HEK293T (cell line): ENCODE measurements at regions not wholly inside any gene's neighbourhood (a gene's known extent, or its start where the extent isn't known, plus 50 kb on each side); places are given as distances from the start of the nearest gene placed in this dataset.
"Not testable (repeated sequence)": the region's sequence is repeated elsewhere in the genome, so short reads cannot be mapped to it uniquely, and the experiment has no call there.

ENCODE experiments used
- ARNT ChIP-seq: fragments of 450-650 bp; IDR thresholded peaks from 2 replicates; pipeline ENCODE4 v1.6.1; 2017; ENCODE audit warnings: mild to moderate bottlenecking
- BHLHE40 ChIP-seq: fragments of 450-650 bp; IDR thresholded peaks from 2 replicates; pipeline ENCODE4 v1.6.1; 2016; ENCODE audit warnings: mild to moderate bottlenecking, moderate library complexity, borderline replicate concordance
- FOXA1 ChIP-seq: fragments of 450-650 bp; IDR thresholded peaks from 2 replicates; pipeline ENCODE4 v1.6.1; 2016; ENCODE audit warnings: mild to moderate bottlenecking
- FOXK2 ChIP-seq: fragments of 450-650 bp; IDR thresholded peaks from 2 replicates; pipeline ENCODE4 v1.6.1; 2016; ENCODE audit warnings: mild to moderate bottlenecking
- FOXM1 ChIP-seq: fragments of 450-650 bp; IDR thresholded peaks from 2 replicates; pipeline ENCODE4 v1.6.1; 2017; ENCODE audit warnings: mild to moderate bottlenecking, borderline replicate concordance
- SP1 ChIP-seq: fragments of 450-650 bp; IDR thresholded peaks from 2 replicates; pipeline ENCODE4 v1.6.1; 2017

DNA sequence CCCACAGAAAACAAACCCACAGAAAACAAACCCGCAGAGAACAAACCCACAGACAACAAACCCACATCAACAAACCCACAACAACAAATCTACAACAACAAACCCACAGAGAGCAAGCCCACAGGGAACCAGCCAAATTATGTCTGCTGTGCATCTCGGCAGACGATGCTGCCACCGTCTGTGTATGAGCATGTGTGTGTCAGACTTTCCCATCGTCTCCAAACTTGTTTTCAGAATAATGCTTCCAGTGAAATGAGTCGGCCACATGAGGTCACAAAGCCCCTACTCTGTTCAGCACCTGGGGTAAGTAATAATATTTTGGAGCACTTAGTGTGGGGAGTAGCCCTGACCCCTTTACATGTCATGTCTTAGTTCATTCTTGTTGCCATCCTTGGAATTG lies 2745.3 kb upstream of the TPTE start:
- TF ChIP-seq FOXM1, FOXK2, SP1, ARNT, BHLHE40, FOXA1: not testable (repeated sequence)
